Stimulated activated CD8-positive, alpha-beta memory T cell treated with anti-CD3 and anti-CD28 coated beads, Interleukin-15, amount 100 ng/mL, for 48 hours (primary cell): ENCODE measurements at regions not wholly inside any gene's neighbourhood (a gene's known extent, or its start where the extent isn't known, plus 50 kb on each side); places are given as distances from the start of the nearest gene placed in this dataset.
"Not testable (repeated sequence)": the region's sequence is repeated elsewhere in the genome, so short reads cannot be mapped to it uniquely, and the experiment has no call there.

Experiments used
- DNase-seq, 2 donors: peaks; one replicate each; pipeline ENCODE4 v3.0.0-alpha.2; 2020; ENCODE audit warnings: low read depth in 2 of 2

DNA sequence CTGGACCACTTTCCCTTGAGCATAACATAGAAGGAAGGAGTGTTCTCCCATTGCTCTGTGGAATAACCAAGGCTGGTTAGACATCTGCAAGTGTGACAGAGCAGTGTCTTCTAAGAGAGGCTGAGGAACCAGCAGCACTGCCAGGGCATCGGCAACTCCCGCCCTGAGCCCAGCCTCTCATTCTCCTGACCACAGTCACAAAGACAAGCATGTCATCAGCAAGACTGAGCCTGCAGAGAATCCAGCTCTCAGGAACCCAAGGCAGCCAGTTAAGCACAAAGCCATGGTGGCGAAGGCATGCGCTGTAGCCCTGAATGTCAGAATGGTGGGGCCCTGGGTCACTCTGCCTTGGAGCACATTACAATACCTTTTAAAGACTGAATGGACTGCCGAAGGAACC lies 253.9 kb downstream of the AGTPBP1 start:
- DNase-seq, result no peak

DNA sequence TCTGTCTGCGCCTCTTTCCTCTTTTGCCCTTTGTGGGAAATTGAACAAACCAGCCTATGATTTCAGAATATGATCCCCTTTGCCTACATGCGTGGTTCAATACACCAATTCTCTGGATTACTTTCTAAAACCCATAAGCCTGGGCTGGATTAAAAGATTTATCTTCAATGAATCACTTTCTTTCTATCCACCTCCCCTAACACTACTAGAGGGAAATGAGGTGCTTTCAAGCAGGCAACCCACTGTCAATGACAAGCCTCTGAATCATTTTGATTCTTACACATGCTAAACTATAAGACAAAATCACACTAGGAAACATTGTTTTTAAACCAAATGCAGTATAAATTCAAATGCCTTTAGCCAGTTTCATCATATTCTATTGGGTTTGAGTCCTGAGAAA lies 257.5 kb downstream of the AGTPBP1 start:
- no peak for DNase-seq

DNA sequence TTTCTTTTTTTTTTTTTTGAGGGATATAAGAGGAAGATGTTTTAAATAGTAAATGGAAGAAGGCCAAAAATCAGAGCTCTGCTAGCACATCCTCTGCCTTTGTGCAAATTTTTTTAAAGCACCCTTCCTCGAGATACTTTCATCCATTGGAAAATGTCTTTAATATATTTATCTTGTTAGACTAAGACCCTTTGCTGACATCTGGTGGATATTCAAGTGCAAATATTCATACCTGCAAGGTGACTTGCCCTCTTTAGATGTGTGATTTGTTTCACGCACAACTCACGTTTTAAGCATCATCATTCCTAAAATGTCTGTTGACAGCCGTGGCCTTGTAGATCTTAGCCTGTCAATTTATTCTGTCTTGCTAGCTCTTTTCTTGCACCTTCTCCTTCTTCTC lies 258.5 kb downstream of the AGTPBP1 start:
- no peak for DNase-seq

DNA sequence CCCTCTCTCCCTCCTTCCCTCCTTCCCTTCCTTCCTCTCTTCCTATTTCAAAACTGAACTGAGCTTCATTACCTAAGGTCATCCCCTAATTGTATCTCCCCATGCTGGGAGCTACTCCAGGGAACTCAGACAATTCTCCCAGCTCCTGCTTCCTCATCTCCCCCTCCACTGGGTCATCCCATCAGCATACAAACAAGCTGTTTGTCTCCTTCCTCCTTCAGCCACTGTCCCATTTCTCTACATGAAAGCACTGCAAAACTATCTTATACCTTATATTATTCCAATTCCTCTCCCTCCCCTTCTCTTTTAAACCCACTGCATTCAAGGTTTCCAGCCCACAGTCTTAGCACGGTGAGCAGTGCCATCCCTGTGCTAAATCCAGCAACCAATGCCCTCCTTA lies 262.4 kb downstream of the AGTPBP1 start:
- DNase-seq, result no peak

DNA sequence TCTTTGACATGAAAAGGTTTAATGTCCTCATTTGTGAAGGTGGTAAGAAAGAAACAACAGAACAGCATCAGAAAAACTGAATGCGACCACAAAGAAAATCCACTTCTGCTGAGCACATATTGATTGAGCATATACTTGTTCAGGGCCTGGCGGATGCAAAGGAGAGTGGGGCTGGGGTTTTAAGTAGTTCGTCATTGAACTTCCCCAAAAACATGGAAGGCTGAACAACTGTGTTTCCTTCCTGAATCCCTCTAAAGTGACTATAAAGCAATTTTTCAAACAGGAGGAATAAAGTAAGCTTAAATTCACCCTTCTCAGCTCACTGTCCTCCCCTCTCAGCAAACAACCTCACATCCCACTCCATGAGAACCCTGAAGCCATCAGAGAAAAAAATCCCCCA lies 262.9 kb downstream of the AGTPBP1 start:
- no peak for DNase-seq

DNA sequence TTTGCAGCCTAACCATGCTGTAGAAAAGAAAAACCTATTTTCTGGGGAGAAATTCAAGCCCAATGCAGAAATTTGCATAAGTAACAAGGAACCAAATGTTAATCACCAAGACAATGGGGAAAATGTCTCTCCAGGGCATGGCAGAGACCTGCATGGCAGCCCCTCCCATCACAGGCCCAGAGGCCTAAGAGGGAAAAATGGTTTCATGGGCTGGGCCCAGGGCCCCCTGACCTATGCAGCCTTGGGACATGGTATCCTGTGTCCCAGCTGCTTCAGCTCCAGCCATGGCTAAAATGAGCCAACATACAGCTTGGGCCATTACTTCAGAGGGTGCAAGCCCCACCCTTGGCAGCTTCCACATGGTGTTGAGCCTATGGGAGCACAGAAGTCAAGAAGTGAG lies 266.9 kb downstream of the AGTPBP1 start:
- not testable (repeated sequence) for DNase-seq

DNA sequence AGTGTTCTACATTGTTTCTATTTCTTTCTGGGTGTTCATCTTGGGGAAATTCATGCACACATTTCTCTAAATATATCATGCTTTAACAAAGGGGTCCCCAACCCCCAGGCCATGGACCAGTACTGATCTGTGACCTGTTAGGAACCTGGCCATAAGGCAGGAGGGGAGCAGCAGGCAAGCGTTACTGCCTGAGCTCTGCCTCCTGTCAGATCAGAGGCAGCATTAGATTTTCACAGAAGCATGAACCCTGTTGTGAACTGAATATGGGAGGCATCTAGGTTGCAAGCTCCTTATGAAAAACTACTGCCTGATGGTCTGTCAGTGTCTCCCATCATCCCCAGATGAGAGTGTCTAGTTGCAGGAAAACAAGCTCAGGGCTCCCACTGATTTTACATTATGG lies 270.0 kb downstream of the AGTPBP1 start:
- no peak for DNase-seq

DNA sequence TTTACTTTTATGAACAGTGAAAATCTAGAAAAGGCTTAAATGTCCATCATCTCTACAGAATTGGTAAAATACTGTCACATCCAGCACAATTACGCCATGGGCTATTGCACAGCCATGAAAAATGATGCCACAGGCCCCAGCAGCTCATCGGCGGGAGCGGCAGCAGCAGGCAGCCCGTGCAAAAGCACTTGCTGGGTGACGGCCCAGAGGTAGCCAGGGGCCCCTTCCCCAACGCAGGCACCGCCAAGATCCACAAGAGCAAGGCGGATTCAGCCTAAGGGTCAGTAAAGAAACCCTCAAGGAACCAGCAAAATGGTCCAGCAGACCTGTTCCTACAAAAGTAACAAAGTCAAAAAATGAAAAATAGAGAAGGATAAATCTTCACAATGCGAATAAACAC lies 272.7 kb downstream of the AGTPBP1 start:
- DNase-seq, result no peak

DNA sequence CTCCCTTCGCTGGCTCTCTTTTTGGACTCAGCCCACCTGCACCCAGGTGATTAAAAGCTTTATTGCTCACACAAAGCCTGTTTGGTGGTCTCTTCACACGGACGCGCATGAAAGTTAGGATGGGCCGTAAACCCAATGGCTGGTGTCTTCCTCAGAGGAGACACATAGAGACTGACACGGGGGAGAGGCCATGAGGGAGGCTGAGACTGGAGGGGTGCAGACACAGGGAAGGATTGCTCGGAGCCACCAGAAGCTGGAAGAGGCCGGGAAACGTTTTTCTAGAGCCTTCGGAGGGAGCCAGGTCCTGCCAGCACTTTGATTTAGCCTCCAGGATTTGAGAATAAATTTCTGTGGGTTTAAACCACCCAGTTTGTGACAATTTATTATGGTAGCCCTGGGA lies 274.9 kb downstream of the AGTPBP1 start:
- DNase-seq, result no peak

DNA sequence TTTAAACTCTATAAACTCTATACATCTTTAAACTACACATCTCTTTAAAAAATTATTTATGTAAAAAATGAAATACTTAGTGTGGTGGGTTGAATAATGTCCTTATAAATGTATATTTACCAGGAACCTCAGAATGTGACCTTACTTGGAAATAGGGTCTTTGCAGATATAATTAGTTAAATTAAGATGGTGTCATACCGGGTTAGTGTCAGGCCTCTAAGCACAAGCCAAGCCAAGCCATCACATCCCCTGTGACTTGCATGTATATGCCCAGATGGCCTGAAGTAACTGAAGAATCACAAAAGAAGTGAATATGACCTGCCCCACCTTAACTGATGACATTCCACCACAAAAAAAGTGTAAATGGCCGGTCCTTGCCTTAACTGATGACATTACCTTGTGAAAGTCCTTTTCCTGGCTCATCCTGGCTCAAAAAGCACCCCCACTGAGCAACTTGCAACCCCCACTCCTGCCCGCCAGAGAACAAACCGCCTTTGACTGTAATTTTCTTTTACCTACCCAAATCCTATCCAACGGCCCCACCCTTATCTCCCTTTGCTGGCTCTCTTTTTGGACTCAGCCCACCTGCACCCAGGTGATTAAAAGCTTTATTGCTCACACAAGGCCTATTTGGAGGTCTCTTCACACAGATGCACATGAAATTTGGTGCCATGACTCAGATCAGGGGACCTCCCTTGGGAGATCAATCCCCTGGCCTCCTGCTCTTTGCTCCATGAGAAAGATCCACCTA lies 283.5 kb downstream of the AGTPBP1 start:
- DNase-seq, result not testable (repeated sequence)

DNA sequence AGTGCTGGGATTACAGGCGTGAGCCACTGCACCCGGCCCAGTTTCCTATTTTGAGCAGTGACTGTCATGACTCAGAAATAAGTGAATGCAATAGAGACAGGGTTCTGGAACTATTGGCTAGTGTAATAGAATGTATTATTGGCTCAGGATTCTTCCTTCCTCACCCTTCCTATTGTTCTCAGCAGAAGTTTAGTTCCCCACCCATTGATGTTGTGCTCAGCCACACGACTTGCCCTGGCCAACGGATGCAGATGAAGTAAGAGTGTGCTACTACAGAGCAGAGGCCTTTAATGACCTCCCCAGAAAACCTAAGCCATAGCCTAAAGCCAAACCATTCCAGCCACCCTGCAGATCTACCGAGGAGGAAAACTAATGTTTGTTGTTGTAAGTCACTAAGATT lies 287.9 kb downstream of the AGTPBP1 start:
- DNase-seq, result no peak

DNA sequence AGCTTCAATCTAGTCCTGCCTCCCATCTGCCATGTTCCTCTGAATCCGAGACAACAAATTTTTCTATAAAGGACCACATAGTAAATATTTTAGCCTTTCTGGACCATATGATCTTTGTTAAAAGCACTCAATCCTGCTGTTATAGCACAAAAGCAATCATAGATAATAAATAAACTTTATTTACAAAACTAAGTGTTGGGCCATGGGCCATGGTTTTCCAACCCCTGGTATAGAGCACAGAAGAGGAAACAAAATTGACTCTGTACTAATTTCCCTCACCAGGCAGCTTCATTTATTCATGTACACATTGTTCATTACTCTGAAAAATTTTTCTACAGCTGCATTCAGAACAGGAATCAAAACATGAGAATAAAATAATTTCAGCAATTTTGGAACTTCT lies 288.9 kb downstream of the AGTPBP1 start:
- no peak for DNase-seq

DNA sequence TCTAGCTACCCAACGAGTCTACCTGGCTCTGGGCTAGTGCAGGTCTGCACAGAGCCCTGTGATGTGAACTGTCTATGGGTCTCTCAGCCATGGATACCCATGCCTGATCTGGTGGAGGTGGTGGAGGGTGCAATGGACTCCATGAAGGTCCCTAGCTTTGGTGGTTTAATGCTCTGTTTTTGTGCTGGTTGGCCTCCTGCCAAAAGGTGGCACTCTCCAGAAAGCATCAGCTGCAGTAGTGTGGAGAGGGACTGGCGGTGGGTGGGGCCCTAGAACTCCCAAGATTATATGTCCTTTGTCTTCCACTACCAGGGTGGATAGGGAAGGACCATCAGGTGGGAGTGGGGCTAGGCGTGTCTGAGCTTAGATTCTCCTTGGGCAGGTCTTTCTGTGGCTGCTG lies 290.1 kb downstream of the AGTPBP1 start:
- no peak for DNase-seq

DNA sequence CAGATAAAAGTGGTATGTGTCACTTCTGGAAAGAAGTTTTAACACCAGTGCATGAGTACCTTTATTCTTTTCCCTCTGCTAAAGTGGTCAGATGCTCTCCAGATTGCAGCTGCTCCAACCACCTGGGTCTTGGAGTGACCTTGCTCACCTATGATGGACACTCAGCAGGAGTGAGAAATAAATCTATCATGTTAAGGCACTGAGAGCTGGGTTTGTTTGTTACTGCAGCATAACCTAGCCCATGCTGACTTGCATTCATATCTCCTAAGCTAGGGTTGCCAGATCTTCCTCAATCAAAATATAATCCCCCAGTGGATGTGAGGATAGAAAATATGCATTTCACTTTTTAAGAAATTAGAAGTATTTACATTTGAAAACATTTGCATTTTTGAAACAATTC lies 295.9 kb downstream of the AGTPBP1 start:
- DNase-seq, result no peak

DNA sequence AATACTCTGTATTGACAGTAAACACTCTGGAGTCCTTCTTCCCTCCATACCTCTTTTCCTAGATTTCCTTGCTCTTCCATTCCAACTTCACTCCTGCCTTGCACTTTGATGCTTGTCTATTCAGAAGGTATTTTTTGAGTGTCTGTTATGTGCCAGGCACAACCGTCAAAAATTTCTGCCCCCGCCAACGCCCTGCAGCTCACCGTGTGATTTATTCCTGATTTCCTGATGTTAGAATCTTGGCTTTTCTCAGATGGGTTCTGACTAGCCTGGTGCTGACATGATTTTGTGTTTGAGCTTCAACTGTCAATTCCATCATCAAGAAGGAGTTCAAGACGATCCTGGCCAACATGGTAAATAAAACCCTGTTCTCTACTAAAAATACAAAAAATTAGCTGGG lies 297.5 kb downstream of the AGTPBP1 start:
- no peak for DNase-seq

DNA sequence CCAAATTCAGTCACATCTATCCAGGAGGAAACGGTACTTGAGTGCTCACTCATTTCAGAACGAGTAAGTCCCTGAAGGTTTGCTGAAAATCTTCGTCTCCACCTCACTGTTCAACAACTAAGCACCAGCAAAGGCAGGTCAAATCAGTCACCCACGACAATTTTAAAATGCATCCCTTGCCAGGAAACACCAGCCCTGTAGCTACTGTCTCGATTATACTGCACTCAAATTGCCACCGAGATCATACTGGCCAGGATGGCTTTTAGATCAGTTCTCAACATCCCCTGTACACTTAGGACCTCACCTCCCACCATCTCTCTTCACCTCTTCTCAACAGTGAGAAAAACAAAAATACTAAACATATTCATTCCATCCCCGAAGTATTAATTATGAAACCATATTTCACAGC lies 298.6 kb downstream of the AGTPBP1 start:
- DNase-seq, result no peak

DNA sequence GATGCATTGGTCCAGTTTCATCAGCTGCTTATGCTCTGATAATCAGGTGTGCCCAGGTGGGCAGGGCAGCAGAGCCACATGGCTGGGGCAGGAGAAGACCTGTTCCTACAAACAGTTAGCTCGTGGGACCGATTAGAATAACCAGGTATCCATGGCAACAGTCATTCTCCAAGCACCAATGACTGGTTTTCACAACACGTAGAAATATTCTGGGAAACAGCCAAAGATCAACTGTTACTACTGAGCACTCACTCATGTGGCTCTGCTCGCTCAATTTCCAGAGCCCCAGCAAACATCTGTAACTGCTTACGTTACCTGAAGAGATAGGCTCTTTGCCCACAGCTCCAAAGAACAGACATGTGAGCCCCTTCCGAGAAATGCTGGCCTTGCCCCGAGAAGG lies 302.0 kb downstream of the AGTPBP1 start:
- no peak for DNase-seq

DNA sequence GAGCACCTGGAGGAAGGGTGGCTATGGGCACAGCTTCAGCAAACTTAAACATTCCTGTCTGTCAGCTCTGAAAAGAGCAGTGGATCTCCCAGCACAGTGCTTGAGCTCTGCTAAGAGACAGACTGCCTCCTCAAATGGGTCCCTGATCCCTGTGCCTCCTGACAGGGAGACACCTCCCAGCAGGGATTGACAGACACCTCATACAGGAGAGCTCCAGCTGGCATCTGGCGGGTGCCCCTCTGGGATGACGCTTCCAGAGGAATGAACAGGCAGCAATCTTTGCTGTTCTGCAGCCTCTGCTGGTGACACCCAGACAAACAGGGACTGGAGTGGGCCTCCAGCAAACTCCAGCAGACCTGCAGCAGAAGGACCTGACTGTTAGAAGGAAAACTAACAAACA lies 307.8 kb downstream of the AGTPBP1 start:
- DNase-seq, result not testable (repeated sequence)

DNA sequence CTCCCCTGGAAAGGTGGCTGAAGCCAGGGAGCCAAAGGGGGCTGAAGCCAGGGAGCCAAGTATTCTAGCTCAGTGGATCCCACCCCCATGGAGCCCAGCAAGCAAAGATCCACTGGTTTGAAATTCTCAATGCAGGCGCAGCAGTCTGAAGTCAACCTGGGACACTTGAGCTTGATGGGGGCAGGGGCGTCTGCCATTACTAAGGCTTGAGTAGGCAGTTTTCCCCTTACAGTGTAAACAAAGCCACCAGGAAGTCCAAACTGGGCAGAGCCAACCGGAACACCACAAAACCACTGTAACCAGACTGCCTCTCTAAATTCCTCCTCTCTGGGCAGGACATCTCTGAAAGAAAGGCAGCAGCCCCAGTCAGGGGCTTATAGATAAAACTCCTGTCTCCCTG lies 308.2 kb downstream of the AGTPBP1 start:
- DNase-seq, result not testable (repeated sequence)

DNA sequence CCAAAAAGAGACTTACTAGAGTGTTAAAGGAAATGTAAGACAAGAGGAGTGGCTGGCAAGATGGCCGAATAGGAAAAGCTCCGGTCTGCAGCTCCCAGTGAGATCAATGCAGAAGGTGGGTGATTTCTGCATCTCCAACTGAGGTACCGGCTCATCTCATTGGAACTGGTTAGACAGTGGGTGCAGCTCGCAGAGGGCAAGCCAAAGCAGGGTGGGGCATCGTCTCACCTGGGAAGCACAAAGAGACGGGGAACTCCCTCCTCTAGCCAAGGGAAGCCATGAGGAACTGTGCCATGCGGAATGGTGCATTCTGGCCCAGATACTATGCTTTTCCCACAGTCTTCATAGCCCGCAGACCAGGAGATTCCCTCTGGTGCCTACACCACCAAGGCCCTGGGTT lies 308.7 kb downstream of the AGTPBP1 start:
- DNase-seq, result no peak

DNA sequence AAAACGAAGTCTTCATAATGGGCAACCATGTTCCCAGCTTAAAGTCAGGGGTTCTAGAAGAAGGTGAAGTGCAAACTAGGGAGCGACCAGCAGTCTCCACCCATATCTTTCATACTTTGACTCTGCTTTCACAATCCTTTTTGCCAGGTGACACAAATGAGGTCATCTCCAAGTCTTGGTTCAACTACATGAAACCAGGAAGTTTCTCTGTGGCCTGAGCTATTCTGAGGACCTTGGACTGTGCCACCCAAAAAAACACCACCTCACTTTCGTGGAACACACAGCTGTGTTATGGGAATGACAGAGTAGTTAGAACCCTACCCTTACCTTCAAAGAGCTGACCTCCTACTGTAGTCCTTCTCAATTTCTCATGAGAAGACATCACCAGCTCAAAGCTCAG lies 309.2 kb downstream of the AGTPBP1 start:
- DNase-seq, result no peak

DNA sequence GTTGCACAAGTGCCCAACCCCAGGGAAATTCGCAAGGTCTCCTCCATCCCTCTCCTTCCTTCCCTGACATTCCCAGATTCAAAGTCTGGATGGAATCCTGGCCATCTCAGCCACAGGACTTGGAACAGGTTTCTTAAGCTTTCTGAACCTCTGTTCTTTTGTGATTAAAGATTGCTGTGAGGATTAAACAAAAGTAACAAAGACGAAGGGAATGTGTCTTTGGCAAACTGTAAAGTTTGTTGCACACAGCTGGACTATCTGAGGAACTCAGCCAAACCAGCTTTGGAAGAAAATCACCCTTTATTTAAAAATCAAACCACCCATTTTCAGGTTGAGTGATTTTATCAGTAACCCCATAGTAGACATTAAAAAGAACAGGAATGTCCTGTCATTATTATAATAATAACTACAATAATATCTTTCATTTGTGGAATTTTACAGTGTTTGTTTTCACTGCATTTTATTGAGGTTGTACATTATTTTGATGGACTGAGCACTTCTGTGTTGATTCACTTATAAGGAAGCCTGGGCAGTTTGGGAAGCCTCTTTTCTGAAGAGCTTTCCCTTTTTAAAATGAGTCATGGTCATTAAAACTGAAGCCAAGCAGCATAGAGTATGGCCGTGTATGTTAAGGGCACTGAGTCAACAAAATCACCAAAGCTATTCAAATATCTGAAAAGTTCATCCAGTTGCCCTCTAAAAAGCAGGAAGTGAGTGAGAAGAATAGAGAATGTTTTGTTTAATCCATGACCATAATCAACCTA lies 310.2 kb downstream of the AGTPBP1 start:
- no peak for DNase-seq

DNA sequence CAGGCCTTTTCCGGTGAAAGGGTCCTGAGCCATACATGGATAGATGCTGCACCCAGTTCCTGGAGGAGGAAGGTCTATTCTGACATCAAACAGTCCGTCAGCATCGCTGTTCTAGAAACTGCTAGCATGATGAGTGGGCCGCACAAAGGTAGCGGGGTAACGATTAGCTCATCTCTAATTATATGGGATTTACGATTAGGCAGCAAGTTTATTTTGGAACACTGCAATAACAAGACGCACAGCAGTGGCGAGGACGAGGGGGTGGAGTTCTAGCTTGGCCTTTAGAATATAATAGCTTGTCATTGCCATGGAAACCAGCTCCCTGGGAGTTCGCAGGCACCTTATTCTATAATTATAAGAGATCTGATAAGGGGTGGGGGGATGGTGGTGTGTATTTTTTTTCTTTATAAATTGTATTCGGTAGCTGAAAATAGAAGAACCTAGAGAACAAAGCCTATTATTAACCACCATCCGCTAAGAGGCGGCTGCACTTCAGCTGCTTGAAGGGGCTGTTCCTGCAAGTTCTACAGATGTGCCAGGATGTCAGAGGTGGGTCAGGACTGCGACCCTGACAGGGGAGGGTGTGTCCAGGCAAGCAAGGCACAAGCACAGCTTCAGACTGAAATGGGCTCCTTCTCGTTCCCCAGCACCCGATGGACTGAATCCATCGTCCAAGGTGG lies 311.0 kb downstream of the AGTPBP1 start:
- DNase-seq, result no peak
